HepG2 (cell line): ENCODE measurements at regions not wholly inside any gene's neighbourhood (a gene's known extent, or its start where the extent isn't known, plus 50 kb on each side); places are given as distances from the start of the nearest gene placed in this dataset.

ENCODE experiments used
- FOXM1 ChIP-seq: sonication (generic); formaldehyde crosslinking; IDR thresholded peaks from 2 replicates; pipeline ENCODE4 v1.5.0; 2020; ENCODE audit warnings: missing genetic modification reagents
- POLR2AphosphoS2 ChIP-seq: IDR thresholded peaks from 2 replicates; pipeline ENCODE4 v1.6.1; 2011; ENCODE audit warnings: low read depth, low read length, improper control_type of control experiment
- POLR2AphosphoS5 ChIP-seq: IDR thresholded peaks from 2 replicates; pipeline ENCODE4 v1.6.1; 2012; ENCODE audit warnings: low read depth, low read length
- ZNF138 ChIP-seq: sonication (generic); formaldehyde crosslinking; IDR thresholded peaks from 2 replicates; pipeline ENCODE4 v1.5.0; 2020; ENCODE audit warnings: mild to moderate bottlenecking, low read depth, missing genetic modification reagents
- ZNF775 ChIP-seq: sonication (generic); formaldehyde crosslinking; IDR thresholded peaks from 2 replicates; pipeline ENCODE4 v1.4.0; 2020; ENCODE audit warnings: missing genetic modification reagents, mild to moderate bottlenecking, moderate library complexity, borderline replicate concordance
- TF ChIP-seq, protein P1 (sequence below): IDR thresholded peaks from 2 replicates; pipeline ENCODE4 v1.6.1; 2012; ENCODE audit warnings: inconsistent platforms
- TF ChIP-seq, protein P2 (sequence below): sonication (generic); formaldehyde crosslinking; IDR thresholded peaks from 2 replicates; pipeline ENCODE4 v1.4.0; 2020; ENCODE audit warnings: missing genetic modification reagents
- TF ChIP-seq, protein P3 (sequence below): sonication (generic); formaldehyde crosslinking; IDR thresholded peaks from 2 replicates; pipeline ENCODE4 v1.5.0; 2020; ENCODE audit warnings: mild to moderate bottlenecking, missing genetic modification reagents, moderate library complexity
- TF ChIP-seq, protein P4 (sequence below): sonication (generic); formaldehyde crosslinking; IDR thresholded peaks from 2 replicates; pipeline ENCODE4 v1.5.0; 2020; ENCODE audit warnings: missing genetic modification reagents, mild to moderate bottlenecking, borderline replicate concordance

DNA sequence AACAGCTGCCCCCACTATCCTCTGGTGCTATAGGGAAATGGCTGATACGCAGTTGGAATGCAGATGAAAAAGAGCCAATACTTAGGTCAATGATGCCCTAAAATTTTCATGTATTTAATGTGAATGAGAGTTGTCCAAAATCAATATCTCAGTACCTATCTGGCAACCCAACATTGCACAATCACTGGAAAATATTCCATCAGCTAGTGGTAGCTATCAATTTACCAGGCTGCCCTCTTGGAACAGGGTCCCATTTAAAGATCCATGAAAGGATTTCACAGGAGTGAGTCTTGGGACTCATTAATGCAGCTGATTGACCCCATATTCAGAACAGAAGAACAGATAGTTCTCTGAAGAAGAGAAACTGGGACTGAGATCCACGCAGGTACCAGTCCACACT, 638.9 kb downstream of the SMARCA1 start:
- TF ChIP-seq ZNF138 (CRISPR knock-in tag) (no peak), POLR2AphosphoS2 (no peak), FOXM1 (no peak), ZNF775 (no peak), POLR2AphosphoS5 (no peak)
- TF ChIP-seq, protein P1, sequence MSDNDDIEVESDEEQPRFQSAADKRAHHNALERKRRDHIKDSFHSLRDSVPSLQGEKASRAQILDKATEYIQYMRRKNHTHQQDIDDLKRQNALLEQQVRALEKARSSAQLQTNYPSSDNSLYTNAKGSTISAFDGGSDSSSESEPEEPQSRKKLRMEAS, result no peak
- TF ChIP-seq, protein P2, sequence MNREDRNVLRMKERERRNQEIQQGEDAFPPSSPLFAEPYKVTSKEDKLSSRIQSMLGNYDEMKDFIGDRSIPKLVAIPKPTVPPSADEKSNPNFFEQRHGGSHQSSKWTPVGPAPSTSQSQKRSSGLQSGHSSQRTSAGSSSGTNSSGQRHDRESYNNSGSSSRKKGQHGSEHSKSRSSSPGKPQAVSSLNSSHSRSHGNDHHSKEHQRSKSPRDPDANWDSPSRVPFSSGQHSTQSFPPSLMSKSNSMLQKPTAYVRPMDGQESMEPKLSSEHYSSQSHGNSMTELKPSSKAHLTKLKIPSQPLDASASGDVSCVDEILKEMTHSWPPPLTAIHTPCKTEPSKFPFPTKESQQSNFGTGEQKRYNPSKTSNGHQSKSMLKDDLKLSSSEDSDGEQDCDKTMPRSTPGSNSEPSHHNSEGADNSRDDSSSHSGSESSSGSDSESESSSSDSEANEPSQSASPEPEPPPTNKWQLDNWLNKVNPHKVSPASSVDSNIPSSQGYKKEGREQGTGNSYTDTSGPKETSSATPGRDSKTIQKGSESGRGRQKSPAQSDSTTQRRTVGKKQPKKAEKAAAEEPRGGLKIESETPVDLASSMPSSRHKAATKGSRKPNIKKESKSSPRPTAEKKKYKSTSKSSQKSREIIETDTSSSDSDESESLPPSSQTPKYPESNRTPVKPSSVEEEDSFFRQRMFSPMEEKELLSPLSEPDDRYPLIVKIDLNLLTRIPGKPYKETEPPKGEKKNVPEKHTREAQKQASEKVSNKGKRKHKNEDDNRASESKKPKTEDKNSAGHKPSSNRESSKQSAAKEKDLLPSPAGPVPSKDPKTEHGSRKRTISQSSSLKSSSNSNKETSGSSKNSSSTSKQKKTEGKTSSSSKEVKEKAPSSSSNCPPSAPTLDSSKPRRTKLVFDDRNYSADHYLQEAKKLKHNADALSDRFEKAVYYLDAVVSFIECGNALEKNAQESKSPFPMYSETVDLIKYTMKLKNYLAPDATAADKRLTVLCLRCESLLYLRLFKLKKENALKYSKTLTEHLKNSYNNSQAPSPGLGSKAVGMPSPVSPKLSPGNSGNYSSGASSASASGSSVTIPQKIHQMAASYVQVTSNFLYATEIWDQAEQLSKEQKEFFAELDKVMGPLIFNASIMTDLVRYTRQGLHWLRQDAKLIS, result no peak
- TF ChIP-seq, protein P3, sequence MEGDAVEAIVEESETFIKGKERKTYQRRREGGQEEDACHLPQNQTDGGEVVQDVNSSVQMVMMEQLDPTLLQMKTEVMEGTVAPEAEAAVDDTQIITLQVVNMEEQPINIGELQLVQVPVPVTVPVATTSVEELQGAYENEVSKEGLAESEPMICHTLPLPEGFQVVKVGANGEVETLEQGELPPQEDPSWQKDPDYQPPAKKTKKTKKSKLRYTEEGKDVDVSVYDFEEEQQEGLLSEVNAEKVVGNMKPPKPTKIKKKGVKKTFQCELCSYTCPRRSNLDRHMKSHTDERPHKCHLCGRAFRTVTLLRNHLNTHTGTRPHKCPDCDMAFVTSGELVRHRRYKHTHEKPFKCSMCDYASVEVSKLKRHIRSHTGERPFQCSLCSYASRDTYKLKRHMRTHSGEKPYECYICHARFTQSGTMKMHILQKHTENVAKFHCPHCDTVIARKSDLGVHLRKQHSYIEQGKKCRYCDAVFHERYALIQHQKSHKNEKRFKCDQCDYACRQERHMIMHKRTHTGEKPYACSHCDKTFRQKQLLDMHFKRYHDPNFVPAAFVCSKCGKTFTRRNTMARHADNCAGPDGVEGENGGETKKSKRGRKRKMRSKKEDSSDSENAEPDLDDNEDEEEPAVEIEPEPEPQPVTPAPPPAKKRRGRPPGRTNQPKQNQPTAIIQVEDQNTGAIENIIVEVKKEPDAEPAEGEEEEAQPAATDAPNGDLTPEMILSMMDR (CRISPR knock-in tag), result no peak
- TF ChIP-seq, protein P4, sequence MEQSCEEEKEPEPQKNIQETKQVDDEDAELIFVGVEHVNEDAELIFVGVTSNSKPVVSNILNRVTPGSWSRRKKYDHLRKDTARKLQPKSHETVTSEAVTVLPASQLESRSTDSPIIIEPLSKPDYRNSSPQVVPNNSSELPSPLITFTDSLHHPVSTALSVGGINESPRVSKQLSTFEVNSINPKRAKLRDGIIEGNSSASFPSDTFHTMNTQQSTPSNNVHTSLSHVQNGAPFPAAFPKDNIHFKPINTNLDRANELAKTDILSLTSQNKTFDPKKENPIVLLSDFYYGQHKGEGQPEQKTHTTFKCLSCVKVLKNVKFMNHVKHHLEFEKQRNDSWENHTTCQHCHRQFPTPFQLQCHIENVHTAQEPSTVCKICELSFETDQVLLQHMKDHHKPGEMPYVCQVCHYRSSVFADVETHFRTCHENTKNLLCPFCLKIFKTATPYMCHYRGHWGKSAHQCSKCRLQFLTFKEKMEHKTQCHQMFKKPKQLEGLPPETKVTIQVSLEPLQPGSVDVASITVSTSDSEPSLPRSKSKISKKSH (CRISPR knock-in tag), result no peak
